Activated CD8-positive, alpha-beta T cell treated with anti-CD3 and anti-CD28 coated beads for 36 hours (primary cell): ENCODE measurements at regions not wholly inside any gene's neighbourhood (a gene's known extent, or its start where the extent isn't known, plus 50 kb on each side); places are given as distances from the start of the nearest gene placed in this dataset.

ENCODE experiments used
- ATAC-seq: fragments of 200-7000 bp; cut with Tn5 transposase; one replicate; pipeline ENCODE4 v1.10.0; 2021; ENCODE audit warnings: mild to moderate bottlenecking, moderate library complexity
- CTCF ChIA-PET: fragments of 350-600 bp; sonication (Branson Sonifier 250); formaldehyde crosslinking; loops from one replicate; lab custom pipeline; 2021; ENCODE audit warnings: antibody characterized with exemption; lab: Charles Lee
- POLR2A ChIA-PET: fragments of 350-600 bp; sonication (Branson Sonifier 250); formaldehyde crosslinking; loops from one replicate; lab custom pipeline; 2021; ENCODE audit warnings: antibody characterized with exemption; lab: Charles Lee
- DNase-seq: peaks from one replicate; pipeline ENCODE4 v3.0.0-alpha.2; 2020
- H3K27ac Mint-ChIP-seq: one replicate; pipeline ENCODE4 v1.8.0; 2021; ENCODE audit warnings: mild to moderate bottlenecking, mixed read lengths
- H3K27me3 Mint-ChIP-seq: one replicate; pipeline ENCODE4 v1.8.0; 2021; ENCODE audit warnings: mixed read lengths
- H3K36me3 Mint-ChIP-seq: one replicate; pipeline ENCODE4 v1.8.0; 2021; ENCODE audit warnings: low read depth, mixed read lengths
- H3K4me1 Mint-ChIP-seq: one replicate; pipeline ENCODE4 v1.8.0; 2021; ENCODE audit warnings: low read depth, mixed read lengths
- H3K4me3 Mint-ChIP-seq: one replicate; pipeline ENCODE4 v1.8.0; 2021; ENCODE audit warnings: mild to moderate bottlenecking, moderate library complexity, mixed read lengths
- H3K9me3 Mint-ChIP-seq: one replicate; pipeline ENCODE4 v1.8.0; 2021; ENCODE audit warnings: mixed read lengths
- intact Hi-C: fragments of 100-400 bp; cut with micrococcal nuclease; formaldehyde crosslinking; loops from one replicate; pipeline ENCODE4 v1.10.0; 2022
- TF ChIP-seq, protein P1 (sequence below): fragments of 200-600 bp; IDR thresholded peaks from one replicate; pipeline ENCODE4 v1.8.0; 2022; ENCODE audit warnings: antibody characterized with exemption, mild to moderate bottlenecking

DNA sequence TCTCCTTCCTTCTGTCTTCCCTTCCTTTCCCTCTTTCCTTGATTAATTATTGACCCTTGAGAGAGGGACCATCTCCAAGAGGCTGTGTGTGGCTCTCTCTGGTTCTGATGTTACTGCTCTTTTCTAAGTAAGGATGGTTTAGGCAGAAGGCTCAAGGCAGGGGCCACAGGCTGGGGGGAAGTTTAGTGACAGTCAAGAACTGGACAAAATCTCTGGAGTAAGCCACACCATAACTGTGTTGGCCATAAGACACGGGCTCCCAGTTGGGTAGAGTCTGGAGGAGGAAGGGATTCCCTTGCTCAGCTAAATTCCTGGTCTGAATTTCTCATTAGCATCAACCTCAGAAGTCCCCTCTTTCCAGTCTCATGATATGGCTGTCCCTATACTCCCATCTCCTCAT, 74.7 kb downstream of the BUD13 start:
- no peaks in the 10 kb centered on the region for H3K36me3 Mint-ChIP-seq
- H3K9me3 Mint-ChIP-seq = no peaks in the 10 kb centered on the region
- ChIA-PET POLR2A (no interaction called here), CTCF (no interaction called here)
- no peak overlapping the region for H3K4me3 Mint-ChIP-seq
- TF ChIP-seq, protein P1, sequence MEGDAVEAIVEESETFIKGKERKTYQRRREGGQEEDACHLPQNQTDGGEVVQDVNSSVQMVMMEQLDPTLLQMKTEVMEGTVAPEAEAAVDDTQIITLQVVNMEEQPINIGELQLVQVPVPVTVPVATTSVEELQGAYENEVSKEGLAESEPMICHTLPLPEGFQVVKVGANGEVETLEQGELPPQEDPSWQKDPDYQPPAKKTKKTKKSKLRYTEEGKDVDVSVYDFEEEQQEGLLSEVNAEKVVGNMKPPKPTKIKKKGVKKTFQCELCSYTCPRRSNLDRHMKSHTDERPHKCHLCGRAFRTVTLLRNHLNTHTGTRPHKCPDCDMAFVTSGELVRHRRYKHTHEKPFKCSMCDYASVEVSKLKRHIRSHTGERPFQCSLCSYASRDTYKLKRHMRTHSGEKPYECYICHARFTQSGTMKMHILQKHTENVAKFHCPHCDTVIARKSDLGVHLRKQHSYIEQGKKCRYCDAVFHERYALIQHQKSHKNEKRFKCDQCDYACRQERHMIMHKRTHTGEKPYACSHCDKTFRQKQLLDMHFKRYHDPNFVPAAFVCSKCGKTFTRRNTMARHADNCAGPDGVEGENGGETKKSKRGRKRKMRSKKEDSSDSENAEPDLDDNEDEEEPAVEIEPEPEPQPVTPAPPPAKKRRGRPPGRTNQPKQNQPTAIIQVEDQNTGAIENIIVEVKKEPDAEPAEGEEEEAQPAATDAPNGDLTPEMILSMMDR = no peak
- ATAC-seq (no peak), DNase-seq (no peak)
- H3K27me3 Mint-ChIP-seq = no peaks in the 10 kb centered on the region
- no peaks in the 10 kb centered on the region for H3K4me1 Mint-ChIP-seq
- H3K27ac Mint-ChIP-seq = no peak overlapping the region
- intact Hi-C loops = no loop called here

DNA sequence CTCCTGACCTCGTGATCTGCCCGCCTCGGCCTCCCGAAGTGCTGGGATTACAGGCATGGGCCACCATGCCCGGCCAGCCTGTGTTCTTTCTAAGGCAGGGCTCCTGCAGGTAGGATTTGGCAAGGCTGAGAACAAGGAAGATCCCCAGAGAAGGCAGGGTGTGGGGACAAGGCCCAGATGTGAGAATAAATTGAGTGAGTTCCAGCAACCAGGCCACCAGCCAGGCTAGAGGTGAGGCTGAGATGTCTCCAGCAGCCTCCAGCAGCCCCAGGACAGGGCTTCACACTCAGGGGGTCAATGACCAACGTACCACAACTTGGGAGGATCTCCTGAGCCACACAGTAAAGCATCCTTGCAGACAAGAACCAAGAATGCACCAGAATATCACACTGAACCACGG, 75.1 kb downstream of the BUD13 start:
- POLR2A ChIA-PET = no interaction called here
- Mint-ChIP-seq H3K9me3 (no peaks in the 10 kb centered on the region), H3K27ac (no peak overlapping the region), H3K4me1 (no peaks in the 10 kb centered on the region), H3K36me3 (no peaks in the 10 kb centered on the region), H3K27me3 (no peaks in the 10 kb centered on the region), H3K4me3 (no peak overlapping the region)
- intact Hi-C loops = no loop called here
- no peak for ATAC-seq
- DNase-seq = no peak
- CTCF ChIA-PET = no interaction called here
- TF ChIP-seq, protein P1 = no peak

DNA sequence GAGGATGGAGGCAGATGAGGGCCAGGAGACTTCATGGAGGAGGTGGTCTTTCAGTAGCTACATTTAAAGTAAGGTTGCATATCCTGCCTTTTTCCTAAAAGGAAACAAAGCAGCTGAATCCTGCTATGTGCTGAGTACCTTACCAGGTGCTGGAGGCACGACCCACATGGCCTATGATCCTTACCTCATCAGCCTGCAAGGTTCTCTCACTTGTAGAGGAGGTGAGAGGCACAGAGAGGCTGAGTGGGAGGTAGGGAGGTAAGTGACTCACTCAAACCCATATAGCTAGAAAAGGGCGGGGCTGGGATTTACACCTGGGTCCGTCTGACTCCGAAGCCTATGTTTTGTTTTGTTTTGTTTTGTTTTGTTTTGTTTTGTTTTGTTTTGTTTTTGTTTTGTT, 75.8 kb downstream of the BUD13 start:
- ChIA-PET POLR2A (no interaction called here), CTCF (no interaction called here)
- Mint-ChIP-seq H3K9me3 (no peaks in the 10 kb centered on the region), H3K4me3 (no peak overlapping the region), H3K27ac (no peak overlapping the region), H3K36me3 (no peaks in the 10 kb centered on the region), H3K4me1 (no peaks in the 10 kb centered on the region), H3K27me3 (no peaks in the 10 kb centered on the region)
- DNase-seq (no peak), ATAC-seq (peak; percentile 67)
- TF ChIP-seq, protein P1 = no peak
- intact Hi-C loops = no loop called here

DNA sequence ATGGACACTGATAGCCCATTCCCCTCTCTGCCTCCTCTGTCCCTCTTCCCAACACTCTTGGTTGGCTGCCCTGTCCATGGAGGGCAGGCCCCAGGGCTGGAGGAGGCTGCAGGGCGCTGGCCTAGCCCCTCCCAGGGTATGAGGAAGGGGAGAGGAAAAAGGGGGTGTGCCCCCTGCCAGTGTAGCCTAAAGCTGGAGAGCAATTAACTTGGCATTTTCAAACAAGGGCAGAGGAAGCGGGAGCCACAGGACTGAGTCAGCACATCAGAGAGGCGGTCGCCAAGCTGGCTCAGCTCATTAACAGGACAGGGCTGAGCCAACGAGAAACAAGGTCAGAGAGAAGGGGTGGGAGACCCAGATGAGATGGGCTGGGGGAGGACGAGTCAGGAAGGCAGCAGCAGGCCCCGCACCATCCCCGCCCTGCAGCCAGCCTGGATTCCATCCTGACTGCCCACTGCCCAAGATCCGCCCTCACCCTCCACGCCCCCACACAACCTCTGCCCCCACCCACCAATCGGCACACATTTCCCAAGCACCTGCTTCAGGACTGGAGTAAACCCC, 76.3 kb downstream of the BUD13 start:
- CTCF ChIA-PET = no interaction called here
- intact Hi-C loops = no loop called here
- TF ChIP-seq, protein P1 = no peak
- H3K27me3 Mint-ChIP-seq = no peaks in the 10 kb centered on the region
- no peaks in the 10 kb centered on the region for H3K9me3 Mint-ChIP-seq
- POLR2A ChIA-PET = no interaction called here
- DNase-seq = no peak
- H3K4me1 Mint-ChIP-seq = no peaks in the 10 kb centered on the region
- no peak overlapping the region for H3K27ac Mint-ChIP-seq
- no peak overlapping the region for H3K4me3 Mint-ChIP-seq
- ATAC-seq = no peak
- H3K36me3 Mint-ChIP-seq = no peaks in the 10 kb centered on the region

DNA sequence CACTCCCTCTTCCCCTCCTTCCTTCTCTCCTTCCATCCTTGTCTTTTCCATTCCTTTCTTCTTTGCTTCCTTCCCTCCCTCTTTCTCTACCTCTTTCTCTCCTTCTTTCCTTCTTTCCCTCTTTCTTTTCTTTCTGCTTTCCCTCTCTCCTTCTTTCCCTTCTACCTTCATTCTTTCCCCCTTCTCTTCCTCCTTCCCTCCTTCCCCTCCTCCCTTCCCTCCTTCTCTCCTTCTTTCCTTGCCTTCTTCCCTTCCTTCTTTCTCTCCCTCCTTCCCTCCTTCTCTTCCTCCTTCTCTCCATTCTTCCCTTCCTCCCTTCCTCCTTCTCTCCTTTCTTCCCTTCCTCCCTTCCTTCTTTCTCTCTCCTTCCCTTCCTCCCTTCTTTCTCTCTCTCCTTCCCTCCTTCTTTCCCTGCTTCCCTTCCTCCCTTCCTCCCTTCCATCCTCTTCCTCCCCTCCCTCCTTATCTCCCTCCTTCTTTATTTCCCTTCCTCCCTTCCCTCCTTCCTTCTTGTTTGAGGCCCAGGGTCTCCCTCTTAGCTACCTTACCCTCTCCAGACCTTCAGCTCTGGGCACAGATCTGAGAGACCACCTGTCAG, 77.0 kb downstream of the BUD13 start:
- Mint-ChIP-seq H3K9me3 (no peaks in the 10 kb centered on the region), H3K27me3 (no peaks in the 10 kb centered on the region), H3K4me1 (no peaks in the 10 kb centered on the region), H3K27ac (no peak overlapping the region), H3K36me3 (no peaks in the 10 kb centered on the region), H3K4me3 (no peak overlapping the region)
- intact Hi-C loops = no loop called here
- ChIA-PET POLR2A (no interaction called here), CTCF (no interaction called here)
- ATAC-seq (no peak), DNase-seq (no peak)
- TF ChIP-seq, protein P1 = no peak
